GM18507 (cell line): ENCODE measurements at regions not wholly inside any gene's neighbourhood (a gene's known extent, or its start where the extent isn't known, plus 50 kb on each side); places are given as distances from the start of the nearest gene placed in this dataset.

Experiments
- DNase-seq: peaks from one replicate; pipeline ENCODE4 v3.0.0; 2011; ENCODE audit warnings: low read depth; ENCODE audit not compliant: insufficient read length; ENCODE audit errors: extremely low spot score
- FAIRE-seq: peaks from 2 replicates; lab custom pipeline; 2011; peaks lifted over from hg19 to GRCh38; lab: Jason Lieb, UNC

GRCh38 chr5:143573568-143574170 is 170.2 kb upstream of the NR3C1 start:
- DNase-seq (no peak), FAIRE-seq (no peak)

DNA sequence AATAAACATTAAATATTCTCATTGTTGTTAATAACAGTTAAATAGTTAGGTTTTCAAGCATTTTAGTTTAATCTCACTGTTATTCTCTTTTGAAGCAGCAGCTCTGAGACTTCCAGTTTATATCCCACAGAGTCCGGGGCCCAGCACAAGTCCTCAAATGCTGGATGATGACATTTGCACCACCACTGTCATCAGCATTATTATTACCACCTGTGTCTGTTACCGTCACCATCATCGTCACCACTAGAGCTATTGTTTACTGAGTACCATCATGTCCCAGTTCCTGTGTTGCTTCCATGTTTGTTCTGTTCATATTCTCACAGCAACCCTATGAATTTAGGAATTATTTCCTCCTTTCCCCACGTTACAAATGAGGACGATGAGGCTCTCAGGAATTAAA is 169.2 kb upstream of the NR3C1 start:
- DNase-seq = no peak
- FAIRE-seq = no peak

DNA sequence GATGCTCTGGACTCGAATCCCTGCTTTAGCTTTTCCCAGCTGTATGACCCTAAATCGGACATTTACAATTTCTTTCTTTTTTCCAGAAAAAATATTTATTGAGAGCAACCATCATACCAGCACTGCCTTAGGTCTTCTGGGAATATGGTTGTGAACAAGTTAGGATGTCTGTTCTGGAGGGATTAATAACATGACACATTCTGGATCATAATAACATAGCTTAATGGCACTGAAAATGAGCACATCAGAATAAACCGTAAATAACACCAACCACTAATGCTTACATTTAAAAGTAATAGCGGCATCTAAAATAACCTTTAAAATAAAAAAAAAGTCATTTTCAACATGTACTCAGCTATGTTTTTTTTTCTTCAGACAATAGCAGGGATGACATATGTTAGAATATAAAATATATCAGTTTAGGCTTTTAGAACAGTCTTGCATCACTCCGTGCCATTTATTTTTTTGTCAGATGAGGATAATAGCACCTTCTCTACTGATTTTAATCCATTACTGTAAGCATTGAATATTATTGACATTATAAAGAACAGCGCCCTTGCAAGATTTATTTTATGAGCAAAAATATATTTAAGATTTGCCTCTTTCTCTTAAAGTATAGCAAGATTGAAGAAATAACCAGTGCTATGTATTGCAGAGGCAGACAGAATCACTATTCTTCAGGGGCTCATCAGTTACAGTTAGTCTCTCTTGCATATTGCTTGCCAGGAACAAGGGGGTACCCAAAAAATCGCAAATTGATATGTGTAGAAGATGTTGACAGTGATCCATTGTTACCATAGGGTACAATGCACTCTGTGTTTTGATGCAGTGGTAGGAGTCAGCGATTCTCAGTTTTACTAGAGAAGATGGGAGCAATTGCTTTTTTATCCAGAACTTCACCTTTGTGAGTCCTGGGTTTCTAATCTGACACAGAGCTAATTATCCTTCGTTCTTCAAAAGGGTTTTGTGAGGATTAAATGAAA is 168.4 kb upstream of the NR3C1 start:
- FAIRE-seq (no peak), DNase-seq (no peak)

GRCh38 chr5:143570989-143571388 is 167.5 kb upstream of the NR3C1 start:
- no peak for FAIRE-seq
- DNase-seq = no peak

- no peak for DNase-seq
- peak; percentile 5 for FAIRE-seq
Measured at GRCh38 chr5:143569722-143570567, 166.5 kb upstream of the NR3C1 start.

DNA sequence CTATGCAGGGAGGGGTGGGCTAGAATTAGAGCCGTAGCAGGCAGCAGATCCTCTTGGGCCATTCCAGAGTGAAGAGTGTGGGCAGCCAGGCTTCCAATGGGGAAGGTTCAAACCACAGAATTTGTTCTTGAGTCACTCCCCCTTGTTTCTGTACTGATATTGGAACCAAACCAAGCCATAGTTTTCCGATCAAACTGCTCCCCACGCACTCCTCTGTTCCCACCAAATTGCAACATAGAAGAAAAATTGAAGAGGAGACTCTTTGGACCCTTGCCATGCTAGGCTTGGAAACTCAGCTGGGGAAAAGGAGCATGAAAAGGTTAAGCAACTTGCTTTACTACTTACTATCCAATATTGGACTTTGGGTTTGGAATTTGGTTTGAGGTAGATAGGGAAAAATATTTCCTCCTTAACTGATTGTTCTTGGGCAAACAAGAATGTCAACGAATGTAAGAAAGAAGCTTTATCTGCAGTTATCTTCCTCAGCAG is 165.8 kb upstream of the NR3C1 start:
- DNase-seq = no peak
- FAIRE-seq = no peak

- no peak for FAIRE-seq
Measured at GRCh38 chr5:143567583-143568504, 164.4 kb upstream of the NR3C1 start.

DNA sequence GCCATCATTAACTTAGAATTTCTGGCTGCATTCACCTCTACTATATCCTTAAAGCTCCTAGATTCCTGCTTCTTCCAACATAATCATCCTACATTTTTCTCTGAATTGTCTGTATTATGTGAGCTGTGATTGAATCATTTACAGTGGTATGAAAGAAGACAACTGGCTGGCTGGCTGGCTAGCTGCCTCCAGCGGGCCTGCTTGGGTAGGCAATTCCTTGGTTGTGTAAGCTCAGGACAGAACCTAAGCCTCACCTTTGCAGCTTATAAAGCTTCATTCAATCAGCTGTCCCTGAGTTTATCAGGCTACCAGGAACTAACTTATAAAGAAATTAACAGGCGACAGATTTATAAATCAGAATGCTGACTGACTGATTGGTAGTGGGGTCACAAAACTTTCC is 162.7 kb upstream of the NR3C1 start:
- FAIRE-seq (no peak), DNase-seq (no peak)

More at GRCh38 chr5:143567583-143568504, 164.4 kb upstream of the NR3C1 start:
- no peak for DNase-seq

GRCh38 chr5:143564417-143564816 is 160.9 kb upstream of the NR3C1 start:
- FAIRE-seq (peak; percentile 79), DNase-seq (no peak)

DNA sequence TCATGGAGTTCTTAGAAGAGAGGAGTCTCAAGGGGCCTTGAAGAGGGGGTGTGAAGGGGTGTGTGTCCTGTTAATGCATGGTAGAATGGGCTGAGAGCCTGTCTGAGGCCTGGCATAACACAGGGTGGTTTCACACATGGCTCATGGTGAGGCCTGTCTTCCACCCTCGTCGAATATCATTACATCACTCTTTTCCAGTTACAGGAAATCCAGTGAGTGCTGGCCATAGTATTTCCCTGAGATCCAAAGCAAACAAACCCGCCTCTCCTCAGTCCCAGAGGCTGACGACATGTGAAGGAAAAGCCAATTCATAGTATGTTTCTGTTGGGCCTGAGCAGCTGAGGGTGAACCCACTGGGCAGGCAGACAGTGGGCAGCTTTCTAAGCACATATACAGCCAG is 159.4 kb upstream of the NR3C1 start:
- DNase-seq (no peak), FAIRE-seq (no peak)

- DNase-seq (no peak), FAIRE-seq (no peak)
Measured at GRCh38 chr5:143561219-143561618, 157.7 kb upstream of the NR3C1 start.

DNA sequence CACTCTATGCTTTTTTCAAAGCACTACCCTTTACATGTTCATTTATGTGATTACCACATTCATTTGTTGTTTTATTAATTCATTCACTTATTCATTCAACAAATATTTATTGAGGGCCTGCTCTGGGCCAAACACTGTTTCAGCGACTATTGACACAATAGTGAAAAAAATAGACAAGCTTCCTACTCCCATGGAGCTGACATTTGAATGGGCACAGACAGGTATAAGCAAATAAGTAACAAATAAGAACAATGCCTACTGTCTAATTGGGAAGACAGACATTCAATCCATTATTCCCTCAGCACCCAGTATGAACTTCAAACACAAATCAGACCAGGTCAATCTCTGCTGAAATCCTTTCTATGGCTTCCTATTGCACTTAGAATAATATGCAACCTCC is 156.9 kb upstream of the NR3C1 start:
- DNase-seq (no peak), FAIRE-seq (no peak)

GRCh38 chr5:143559586-143560109 is 156.2 kb upstream of the NR3C1 start:
- DNase-seq (no peak), FAIRE-seq (no peak)

- FAIRE-seq (no peak), DNase-seq (no peak)
Measured at GRCh38 chr5:143558048-143558447, 154.6 kb upstream of the NR3C1 start.

DNA sequence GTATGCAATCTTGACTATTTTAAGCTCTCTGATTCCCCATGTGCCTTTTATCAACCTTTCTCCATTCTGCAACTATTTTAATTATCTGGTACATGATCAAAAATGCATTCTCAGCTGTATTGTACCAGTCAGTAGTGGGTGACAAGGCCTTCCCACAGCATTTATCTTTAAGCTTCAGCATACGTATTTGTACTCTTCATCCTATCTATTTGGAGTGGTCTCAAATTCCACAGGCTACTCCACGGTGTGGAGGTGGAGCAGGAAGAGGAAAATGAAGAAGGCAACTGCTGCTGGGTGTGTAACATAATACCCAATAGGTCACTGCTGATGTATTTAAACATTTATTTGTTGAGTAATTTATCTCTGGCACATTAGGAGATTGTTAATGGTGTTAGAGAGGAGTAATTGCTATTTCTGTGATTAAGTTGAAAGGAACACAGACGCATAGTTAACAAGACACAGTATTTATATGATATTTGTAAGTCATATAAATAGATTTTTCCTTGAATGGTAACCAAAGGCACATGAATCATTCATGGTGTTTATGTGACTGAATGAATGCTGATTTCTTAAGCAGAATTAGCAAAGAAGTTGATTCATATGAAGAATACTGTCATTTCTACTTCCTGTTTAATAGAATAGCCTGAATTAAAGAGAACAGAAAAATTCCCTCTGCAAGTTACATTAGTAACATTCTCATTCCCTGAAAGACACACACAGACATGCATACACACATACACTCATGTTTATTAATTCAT is 153.8 kb upstream of the NR3C1 start:
- FAIRE-seq (no peak), DNase-seq (no peak)

GRCh38 chr5:143554918-143555477 is 151.5 kb upstream of the NR3C1 start:
- FAIRE-seq (no peak), DNase-seq (no peak)

DNA sequence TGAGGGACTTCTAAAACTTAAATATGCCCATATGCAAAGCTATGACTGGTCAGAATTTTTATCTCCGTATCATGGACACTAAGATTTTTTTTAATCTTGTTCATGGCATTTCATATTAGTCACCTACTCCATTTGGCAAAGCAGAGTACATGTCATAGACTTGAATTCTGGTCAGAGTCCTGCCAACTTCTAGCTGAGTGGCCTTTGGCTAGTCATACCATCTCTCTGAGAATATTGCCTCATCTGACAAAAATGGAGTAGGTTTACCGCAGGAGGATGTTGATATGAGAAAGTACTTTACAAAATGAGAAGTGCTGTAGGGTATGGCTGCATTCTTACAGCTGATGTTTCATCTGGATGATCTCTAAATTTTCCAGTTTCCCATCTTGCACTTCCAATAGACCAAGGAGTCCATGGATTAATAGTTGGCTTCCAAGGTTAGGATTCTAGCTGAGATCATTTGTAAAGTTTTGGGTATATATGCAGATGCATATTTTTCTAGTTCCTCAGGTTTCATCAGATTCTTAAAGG is 150.8 kb upstream of the NR3C1 start:
- DNase-seq = no peak
- FAIRE-seq = no peak
